ENCODE measurements at regions not wholly inside any gene's neighbourhood (a gene's known extent, or its start where the extent isn't known, plus 50 kb on each side); places are given as distances from the start of the nearest gene placed in this dataset.
"Not testable (repeated sequence)": the region's sequence is repeated elsewhere in the genome, so short reads cannot be mapped to it uniquely, and the experiment has no call there.

DNA sequence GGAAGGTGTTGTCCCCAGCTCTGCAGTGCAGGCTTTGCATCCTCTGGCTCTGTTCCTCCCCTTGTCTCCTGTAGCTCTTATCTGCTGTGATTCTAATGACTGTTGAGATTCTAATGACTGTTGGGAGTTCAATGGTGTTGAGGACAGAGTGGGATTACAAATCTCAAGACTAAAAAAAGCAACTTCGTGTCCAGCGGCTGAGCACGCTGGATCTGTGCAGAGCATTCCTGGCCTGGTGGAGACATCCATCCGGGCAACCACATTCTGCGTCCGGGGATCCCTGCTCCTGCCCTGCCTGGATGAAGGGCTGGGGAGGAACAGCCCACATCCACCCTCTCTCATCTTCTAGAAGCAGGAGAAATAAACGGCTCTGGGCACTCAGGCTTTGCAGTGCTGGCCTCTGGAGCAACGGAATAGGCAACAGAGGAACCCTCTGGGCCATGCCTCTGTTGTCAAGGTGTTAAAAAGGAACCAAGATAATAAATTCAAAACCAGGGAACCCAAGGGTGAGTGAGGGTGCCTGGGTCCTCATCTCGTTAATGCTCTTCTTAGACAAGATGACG, 106.7 kb upstream of the ASB18 start:
- TF ChIP-seq, protein P1, sequence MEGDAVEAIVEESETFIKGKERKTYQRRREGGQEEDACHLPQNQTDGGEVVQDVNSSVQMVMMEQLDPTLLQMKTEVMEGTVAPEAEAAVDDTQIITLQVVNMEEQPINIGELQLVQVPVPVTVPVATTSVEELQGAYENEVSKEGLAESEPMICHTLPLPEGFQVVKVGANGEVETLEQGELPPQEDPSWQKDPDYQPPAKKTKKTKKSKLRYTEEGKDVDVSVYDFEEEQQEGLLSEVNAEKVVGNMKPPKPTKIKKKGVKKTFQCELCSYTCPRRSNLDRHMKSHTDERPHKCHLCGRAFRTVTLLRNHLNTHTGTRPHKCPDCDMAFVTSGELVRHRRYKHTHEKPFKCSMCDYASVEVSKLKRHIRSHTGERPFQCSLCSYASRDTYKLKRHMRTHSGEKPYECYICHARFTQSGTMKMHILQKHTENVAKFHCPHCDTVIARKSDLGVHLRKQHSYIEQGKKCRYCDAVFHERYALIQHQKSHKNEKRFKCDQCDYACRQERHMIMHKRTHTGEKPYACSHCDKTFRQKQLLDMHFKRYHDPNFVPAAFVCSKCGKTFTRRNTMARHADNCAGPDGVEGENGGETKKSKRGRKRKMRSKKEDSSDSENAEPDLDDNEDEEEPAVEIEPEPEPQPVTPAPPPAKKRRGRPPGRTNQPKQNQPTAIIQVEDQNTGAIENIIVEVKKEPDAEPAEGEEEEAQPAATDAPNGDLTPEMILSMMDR (IDR thresholded peaks at IDR 0.05), result no peak
- DNase-seq (ENCODE audit: low spot score) (no peak), ATAC-seq (ENCODE audit: low FRiP score) (no peak)

DNA sequence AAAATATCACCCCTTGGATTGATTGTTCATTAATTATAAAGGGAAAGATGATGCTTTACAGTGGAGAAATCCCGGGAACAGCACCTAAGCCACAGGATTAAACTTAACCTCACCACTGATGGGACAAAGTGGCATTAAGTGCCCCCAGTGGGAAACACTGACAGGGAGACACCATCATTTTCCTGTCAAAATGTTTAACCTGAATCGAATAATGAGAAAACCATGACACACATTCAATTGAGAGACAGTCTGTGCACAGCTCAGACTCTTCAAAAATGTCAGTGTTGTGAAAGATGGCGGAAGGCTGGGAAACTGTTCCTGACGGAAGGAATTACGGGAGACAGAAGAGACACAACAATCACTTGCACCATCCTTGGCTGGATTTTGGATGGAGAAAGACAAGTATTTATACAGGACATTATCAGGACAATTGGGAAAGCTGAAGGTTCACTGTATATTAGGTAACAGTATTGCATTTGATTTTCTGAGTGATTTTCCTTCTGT, 111.8 kb upstream of the ASB18 start:
- ATAC-seq (ENCODE audit: low FRiP score) (no peak), DNase-seq (ENCODE audit: low spot score) (no peak)
- TF ChIP-seq, protein P1 (IDR thresholded peaks at IDR 0.05), result no peak

DNA sequence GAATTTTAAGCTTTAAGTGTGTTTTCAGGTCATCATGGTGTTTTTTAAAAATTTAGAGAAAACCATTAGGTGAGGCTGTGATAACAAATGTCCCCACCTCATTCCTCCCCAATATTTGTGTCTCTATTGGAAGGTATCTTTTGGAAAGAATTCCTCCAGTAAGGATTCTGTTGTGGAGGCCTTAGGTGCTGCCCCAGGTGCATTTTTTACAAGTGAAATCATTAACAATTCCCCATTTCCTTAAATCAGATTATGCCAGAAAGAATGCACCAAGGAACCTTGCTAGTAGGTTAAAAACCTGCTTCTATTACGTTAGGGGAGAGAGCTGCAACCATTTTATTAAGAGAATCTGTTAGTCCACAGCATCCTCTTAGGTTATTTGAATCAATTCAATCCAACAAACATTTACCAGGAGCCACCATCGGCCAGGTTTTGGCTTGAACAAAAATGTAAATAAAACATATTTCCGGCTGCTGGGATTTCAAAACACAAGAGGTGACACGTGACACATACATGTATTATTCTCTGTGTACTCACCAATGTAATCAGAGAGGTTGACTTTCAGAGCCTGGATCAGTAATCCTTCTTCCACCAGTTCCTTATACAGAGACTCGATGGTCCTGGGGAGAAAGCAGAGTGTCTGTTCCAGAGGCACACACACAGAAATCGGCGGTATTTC, 112.5 kb upstream of the ASB18 start:
- no peak for DNase-seq (ENCODE audit: low spot score)

DNA sequence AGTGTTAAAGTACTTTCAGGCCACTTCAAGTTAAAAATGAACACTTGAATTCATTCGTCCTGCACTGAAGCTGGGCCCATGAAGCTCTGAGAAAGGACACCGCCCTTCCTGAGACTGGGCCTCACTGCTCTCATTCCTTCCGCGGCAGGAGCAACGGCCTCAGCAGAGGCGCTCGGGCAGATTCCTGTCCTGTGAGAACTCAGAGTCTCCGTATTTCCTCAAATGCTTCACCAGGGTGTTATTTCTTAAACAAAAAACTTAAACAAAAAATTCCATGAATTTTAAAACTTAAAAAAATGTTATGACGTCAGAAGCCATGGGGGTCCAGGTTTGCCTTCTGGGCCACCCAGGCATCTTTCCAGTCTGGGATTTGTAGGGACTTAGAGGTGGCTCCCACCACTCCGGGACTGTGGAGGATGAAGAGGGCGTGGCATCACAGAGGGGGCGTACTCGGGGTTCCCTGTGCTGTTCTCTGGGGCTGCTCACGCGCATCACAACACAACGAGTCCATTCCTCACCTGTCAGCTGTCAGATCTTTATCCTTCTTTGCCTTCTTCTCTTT, 115.9 kb upstream of the ASB18 start:
- ATAC-seq (ENCODE audit: low FRiP score), result no peak
- DNase-seq (ENCODE audit: low spot score), result no peak
- TF ChIP-seq, protein P1 (IDR thresholded peaks at IDR 0.05), result no peak

More for the DNA sequence above, 112.5 kb upstream of the ASB18 start:
- ATAC-seq (ENCODE audit: low FRiP score), result no peak
- TF ChIP-seq, protein P1 (IDR thresholded peaks at IDR 0.05), result no peak

DNA sequence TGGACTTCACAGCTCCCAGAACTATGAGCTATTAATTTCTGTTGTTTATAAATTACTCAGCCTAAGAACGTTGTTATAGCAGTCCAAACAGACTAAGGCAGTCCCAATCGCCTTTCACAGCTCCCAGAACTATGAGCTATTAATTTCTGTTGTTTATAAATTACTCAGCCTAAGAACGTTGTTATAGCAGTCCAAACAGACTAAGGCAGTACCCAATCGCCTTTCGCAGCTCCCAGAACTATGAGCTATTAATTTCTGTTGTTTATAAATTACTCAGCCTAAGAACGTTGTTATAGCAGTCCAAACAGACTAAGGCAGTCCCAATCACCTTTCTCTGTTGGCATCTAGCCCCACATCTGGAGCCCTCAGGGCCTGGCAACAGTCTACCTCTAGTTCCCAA, 117.0 kb upstream of the ASB18 start:
- ATAC-seq (ENCODE audit: low FRiP score); DNase-seq (ENCODE audit: low spot score): not testable (repeated sequence)

DNA sequence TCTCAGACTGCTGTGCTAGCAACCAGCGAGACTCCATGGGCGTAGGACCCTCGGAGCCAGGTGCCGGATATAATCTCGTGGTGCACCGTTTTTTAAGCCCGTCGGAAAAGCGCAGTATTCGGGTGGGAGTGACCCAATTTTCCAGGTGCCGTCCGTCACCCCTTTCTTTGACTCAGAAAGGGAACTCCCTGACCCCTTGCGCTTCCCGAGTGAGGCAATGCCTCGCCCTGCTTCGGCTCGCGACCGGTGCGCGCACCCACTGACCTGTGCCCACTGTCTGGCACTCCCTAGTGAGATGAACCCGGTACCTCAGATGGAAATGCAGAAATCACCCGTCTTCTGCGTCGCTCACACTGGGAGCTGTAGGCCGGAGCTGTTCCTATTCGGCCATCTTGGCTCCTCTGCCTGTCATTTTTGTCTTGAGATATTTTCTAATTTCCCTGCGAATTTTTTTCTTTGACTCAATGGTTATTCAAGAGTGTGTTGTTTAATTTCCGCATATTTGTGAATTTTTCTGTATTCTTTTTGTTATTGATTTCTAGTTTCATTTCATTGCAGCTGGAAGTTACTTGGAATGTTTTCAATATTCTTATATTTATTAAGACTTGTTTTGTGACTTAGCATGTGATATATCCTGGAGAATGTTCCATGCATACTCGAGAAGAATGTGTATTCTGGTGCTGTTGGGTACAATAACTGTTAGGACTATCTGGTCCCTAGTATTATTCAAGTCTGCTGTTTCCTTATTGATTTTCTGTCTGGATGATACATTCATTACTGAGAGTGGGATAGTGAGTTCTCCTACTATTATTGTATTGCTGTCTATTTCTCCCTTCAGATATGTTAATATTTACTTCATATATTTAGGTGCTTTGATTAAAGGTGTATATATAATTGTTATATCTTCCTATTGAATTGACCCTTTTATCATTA, 125.3 kb upstream of the ASB18 start:
- not testable (repeated sequence) for DNase-seq (ENCODE audit: low spot score); ATAC-seq (ENCODE audit: low FRiP score)

DNA sequence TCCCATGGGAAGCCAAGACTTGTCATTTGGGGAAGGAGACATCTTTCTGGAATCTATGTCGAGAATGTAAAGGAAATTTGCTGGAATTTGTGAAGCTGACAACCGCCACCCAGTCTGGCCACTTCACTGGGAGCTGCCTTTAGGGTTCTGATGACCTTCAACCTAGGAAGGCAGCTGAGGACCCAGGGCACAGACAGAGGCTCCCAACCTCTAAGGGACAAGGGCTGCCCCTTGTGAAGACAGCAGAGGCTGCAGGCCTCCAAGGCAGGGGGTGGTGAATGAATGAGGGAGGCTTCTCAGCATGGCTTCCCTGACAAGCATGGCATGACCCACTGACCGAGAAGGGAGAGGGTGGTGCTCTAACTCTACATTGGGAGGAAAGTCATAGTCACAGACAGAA, 128.9 kb upstream of the ASB18 start:
- TF ChIP-seq, protein P1 (IDR thresholded peaks at IDR 0.05), result no peak
- DNase-seq (ENCODE audit: low spot score) (no peak), ATAC-seq (ENCODE audit: low FRiP score) (no peak)

Measured in omental fat pad (tissue), 3 donors.